Neural cell (in vitro differentiated cells): ENCODE measurements at regions not wholly inside any gene's neighbourhood (a gene's known extent, or its start where the extent isn't known, plus 50 kb on each side); places are given as distances from the start of the nearest gene placed in this dataset.

Experiments used
- H2AFZ ChIP-seq: fragments of 200-600, 300-800 bp; sonication (generic), shearing (Covaris generic); 2 replicates; pipeline ENCODE4 v1.6.0; 2014; ENCODE audit warnings: low read depth, mild to moderate bottlenecking, antibody characterized with exemption, low read length, moderate library complexity
- H3F3A ChIP-seq: fragments of 200-600 bp; shearing (Covaris generic); 2 replicates; pipeline ENCODE4 v1.6.1; 2016; ENCODE audit warnings: mild to moderate bottlenecking, moderate library complexity, mixed read lengths, antibody characterized with exemption, low read length; ENCODE audit not compliant: insufficient read depth, poor library complexity, severe bottlenecking
- H3K27ac ChIP-seq: fragments of 200-600, 300-800 bp; sonication (generic), shearing (Covaris generic); 2 replicates; pipeline ENCODE4 v1.5.1; 2014; ENCODE audit warnings: mild to moderate bottlenecking, low read length, moderate library complexity
- H3K27me3 ChIP-seq: fragments of 300-800, 200-600 bp; sonication (generic), shearing (Covaris generic); 2 replicates; pipeline ENCODE4 v1.6.0; 2014; ENCODE audit warnings: mild to moderate bottlenecking, low read depth, low read length, moderate library complexity; ENCODE audit not compliant: insufficient read depth
- H3K36me3 ChIP-seq: fragments of 300-800, 200-600 bp; sonication (generic), shearing (Covaris generic); 2 replicates; pipeline ENCODE4 v1.5.1; 2014; ENCODE audit warnings: mild to moderate bottlenecking, antibody characterized with exemption, low read length, moderate library complexity; ENCODE audit not compliant: insufficient read depth
- H3K4me2 ChIP-seq: fragments of 300-800, 200-600 bp; sonication (generic), shearing (Covaris generic); 2 replicates; pipeline ENCODE4 v1.6.0; 2014; ENCODE audit warnings: mild to moderate bottlenecking, low read length
- H3K4me3 ChIP-seq: fragments of 300-800, 200-600 bp; sonication (generic), shearing (Covaris generic); 2 replicates; pipeline ENCODE4 v1.5.1; 2014; ENCODE audit warnings: mild to moderate bottlenecking, low read length, moderate library complexity
- H3K79me2 ChIP-seq: fragments of 200-600 bp; shearing (Covaris generic); replicated peaks from 2 replicates; pipeline ENCODE4 v1.6.0; 2014; ENCODE audit warnings: mild to moderate bottlenecking, low read length, moderate library complexity; ENCODE audit not compliant: insufficient read depth
- H3K9ac ChIP-seq: fragments of 300-800, 200-600 bp; sonication (generic), shearing (Covaris generic); 2 replicates; pipeline ENCODE4 v1.6.1; 2016; ENCODE audit warnings: mild to moderate bottlenecking, low read length, mixed read lengths
- H3K9me2 ChIP-seq: fragments of 200-600 bp; shearing (Covaris generic); 2 replicates; pipeline ENCODE4 v1.6.1; 2016; ENCODE audit warnings: mild to moderate bottlenecking, low read length, mixed read lengths; ENCODE audit not compliant: insufficient read depth
- H3K9me3 ChIP-seq: fragments of 200-600, 300-800 bp; sonication (generic), shearing (Covaris generic); 2 replicates; pipeline ENCODE4 v1.6.1; 2016; ENCODE audit warnings: mild to moderate bottlenecking, mixed run types, low read length, moderate library complexity, mixed read lengths
- H4K20me1 ChIP-seq: fragments of 200-600 bp; shearing (Covaris generic); 2 replicates; pipeline ENCODE4 v1.6.1; 2016; ENCODE audit warnings: mild to moderate bottlenecking, mixed run types; ENCODE audit not compliant: insufficient read depth
- EP300 ChIP-seq: fragments of 450-650 bp; conservative IDR thresholded peaks from 2 replicates; pipeline ENCODE4 v1.6.1; 2014; ENCODE audit warnings: antibody characterized with exemption, mild to moderate bottlenecking, moderate library complexity; ENCODE audit not compliant: poor library complexity, severe bottlenecking
- EZH2 ChIP-seq: fragments of 200-600, 300-800 bp; shearing (Covaris generic), sonication (generic); IDR thresholded peaks from 2 replicates; pipeline ENCODE4 v1.6.1; 2014; ENCODE audit warnings: antibody characterized with exemption, low read length, borderline replicate concordance, mild to moderate bottlenecking; ENCODE audit not compliant: insufficient read depth, poor library complexity, severe bottlenecking
- MXI1 ChIP-seq: fragments of 450-650 bp; conservative IDR thresholded peaks from 2 replicates; pipeline ENCODE4 v1.6.1; 2014; ENCODE audit warnings: antibody characterized with exemption, mild to moderate bottlenecking; ENCODE audit not compliant: poor library complexity, severe bottlenecking
- POLR2AphosphoS5 ChIP-seq: IDR thresholded peaks from 2 replicates; pipeline ENCODE4 v1.6.1; 2012
- RAD21 ChIP-seq: fragments of 450-650 bp; conservative IDR thresholded peaks from 2 replicates; pipeline ENCODE4 v1.6.1; 2014; ENCODE audit warnings: antibody characterized with exemption, mild to moderate bottlenecking, moderate library complexity
- SMC3 ChIP-seq: fragments of 450-650 bp; conservative IDR thresholded peaks from 2 replicates; pipeline ENCODE4 v1.6.1; 2014; ENCODE audit warnings: antibody characterized with exemption, mild to moderate bottlenecking, moderate library complexity; ENCODE audit not compliant: poor library complexity
- TAF1 ChIP-seq: IDR thresholded peaks from 2 replicates; pipeline ENCODE4 v1.6.1; 2012; ENCODE audit warnings: low read depth
- TF ChIP-seq, protein P1 (sequence below): IDR thresholded peaks from 2 replicates; pipeline ENCODE4 v1.6.1; 2012; ENCODE audit warnings: borderline replicate concordance
- TF ChIP-seq, protein P2 (sequence below): fragments of 450-650 bp; IDR thresholded peaks from 2 replicates; pipeline ENCODE4 v1.5.1; 2014; ENCODE audit warnings: antibody characterized with exemption, mild to moderate bottlenecking, moderate library complexity; ENCODE audit not compliant: poor library complexity, severe bottlenecking

DNA sequence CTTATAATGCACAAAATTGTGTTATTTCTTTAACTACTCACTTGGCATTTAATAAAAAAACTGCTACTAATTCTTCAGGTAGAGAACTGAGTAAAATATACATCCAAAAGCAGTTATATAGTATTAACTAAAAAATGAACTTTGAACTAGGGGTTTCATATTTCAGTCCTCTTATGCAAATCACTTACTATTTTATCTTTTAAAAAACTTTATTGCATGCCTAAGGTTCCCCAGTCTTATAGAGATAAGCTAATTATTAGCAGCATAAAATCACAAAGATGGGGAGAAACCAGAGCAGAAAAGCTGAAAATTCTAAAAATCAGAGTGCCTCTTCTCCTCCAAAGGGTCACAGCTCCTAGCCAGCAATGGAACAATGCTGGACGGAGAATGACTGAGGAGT is 228.0 kb downstream of the CALCRL start:
- no peaks in the 10 kb centered on the region for H3K9me2 ChIP-seq
- H3K4me3 ChIP-seq: no peak overlapping the region
- no peaks in the 10 kb centered on the region for H3K79me2 ChIP-seq
- H3K9ac ChIP-seq: no peak overlapping the region
- no peaks in the 10 kb centered on the region for H3K27me3 ChIP-seq
- H3K9me3 ChIP-seq: no peaks in the 10 kb centered on the region
- TF ChIP-seq EZH2: no peak
- no peak for TF ChIP-seq POLR2AphosphoS5
- TF ChIP-seq SMC3: no peak
- no peak for TF ChIP-seq MXI1
- no peak for TF ChIP-seq RAD21
- TF ChIP-seq TAF1: no peak
- TF ChIP-seq, protein P1, sequence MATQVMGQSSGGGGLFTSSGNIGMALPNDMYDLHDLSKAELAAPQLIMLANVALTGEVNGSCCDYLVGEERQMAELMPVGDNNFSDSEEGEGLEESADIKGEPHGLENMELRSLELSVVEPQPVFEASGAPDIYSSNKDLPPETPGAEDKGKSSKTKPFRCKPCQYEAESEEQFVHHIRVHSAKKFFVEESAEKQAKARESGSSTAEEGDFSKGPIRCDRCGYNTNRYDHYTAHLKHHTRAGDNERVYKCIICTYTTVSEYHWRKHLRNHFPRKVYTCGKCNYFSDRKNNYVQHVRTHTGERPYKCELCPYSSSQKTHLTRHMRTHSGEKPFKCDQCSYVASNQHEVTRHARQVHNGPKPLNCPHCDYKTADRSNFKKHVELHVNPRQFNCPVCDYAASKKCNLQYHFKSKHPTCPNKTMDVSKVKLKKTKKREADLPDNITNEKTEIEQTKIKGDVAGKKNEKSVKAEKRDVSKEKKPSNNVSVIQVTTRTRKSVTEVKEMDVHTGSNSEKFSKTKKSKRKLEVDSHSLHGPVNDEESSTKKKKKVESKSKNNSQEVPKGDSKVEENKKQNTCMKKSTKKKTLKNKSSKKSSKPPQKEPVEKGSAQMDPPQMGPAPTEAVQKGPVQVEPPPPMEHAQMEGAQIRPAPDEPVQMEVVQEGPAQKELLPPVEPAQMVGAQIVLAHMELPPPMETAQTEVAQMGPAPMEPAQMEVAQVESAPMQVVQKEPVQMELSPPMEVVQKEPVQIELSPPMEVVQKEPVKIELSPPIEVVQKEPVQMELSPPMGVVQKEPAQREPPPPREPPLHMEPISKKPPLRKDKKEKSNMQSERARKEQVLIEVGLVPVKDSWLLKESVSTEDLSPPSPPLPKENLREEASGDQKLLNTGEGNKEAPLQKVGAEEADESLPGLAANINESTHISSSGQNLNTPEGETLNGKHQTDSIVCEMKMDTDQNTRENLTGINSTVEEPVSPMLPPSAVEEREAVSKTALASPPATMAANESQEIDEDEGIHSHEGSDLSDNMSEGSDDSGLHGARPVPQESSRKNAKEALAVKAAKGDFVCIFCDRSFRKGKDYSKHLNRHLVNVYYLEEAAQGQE: no peak
- TF ChIP-seq, protein P2, sequence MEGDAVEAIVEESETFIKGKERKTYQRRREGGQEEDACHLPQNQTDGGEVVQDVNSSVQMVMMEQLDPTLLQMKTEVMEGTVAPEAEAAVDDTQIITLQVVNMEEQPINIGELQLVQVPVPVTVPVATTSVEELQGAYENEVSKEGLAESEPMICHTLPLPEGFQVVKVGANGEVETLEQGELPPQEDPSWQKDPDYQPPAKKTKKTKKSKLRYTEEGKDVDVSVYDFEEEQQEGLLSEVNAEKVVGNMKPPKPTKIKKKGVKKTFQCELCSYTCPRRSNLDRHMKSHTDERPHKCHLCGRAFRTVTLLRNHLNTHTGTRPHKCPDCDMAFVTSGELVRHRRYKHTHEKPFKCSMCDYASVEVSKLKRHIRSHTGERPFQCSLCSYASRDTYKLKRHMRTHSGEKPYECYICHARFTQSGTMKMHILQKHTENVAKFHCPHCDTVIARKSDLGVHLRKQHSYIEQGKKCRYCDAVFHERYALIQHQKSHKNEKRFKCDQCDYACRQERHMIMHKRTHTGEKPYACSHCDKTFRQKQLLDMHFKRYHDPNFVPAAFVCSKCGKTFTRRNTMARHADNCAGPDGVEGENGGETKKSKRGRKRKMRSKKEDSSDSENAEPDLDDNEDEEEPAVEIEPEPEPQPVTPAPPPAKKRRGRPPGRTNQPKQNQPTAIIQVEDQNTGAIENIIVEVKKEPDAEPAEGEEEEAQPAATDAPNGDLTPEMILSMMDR: no peak
- TF ChIP-seq EP300: no peak
- H3K36me3 ChIP-seq: no peaks in the 10 kb centered on the region
- no peaks in the 10 kb centered on the region for H4K20me1 ChIP-seq
- no peak overlapping the region for H3K27ac ChIP-seq
- no peak overlapping the region for H3K4me2 ChIP-seq
- no peaks in the 10 kb centered on the region for H3F3A ChIP-seq
- no peak overlapping the region for H2AFZ ChIP-seq

DNA sequence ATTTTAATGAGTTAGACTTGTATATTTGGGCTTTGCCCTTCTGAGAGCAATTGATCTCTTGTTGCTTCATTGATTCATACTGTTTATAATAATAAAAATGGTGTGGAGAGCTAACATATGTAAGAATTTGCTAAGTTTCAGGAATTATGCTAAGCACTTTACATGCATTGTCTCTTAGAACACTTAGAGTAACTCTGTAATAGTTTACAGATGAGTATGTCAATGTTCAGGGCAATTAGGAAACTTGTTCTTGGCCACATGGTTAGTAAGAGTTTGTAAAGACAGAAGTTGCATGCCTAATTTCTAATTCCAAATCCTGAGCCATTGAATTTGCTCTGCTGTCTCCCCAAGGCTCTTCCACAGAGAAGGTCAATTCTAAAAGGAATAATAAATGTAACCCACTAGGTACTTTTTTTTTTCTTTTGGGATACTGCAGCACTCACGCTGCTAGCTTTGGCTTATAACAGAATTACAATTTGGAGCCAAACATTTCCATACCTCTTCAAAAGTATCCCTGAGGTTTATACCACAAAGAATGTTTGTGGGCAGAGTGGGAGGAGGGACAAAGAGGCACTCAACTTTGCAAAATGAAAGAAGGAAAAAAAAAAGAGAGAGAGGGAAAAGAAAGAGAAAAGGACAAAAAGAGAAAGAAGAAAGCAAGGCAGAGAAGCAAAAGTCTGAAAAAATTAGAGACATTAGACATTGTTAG is 232.4 kb downstream of the CALCRL start:
- H3K27ac ChIP-seq: no peak overlapping the region
- H3K27me3 ChIP-seq: no peaks in the 10 kb centered on the region
- no peaks in the 10 kb centered on the region for H3K9me3 ChIP-seq
- H3K4me3 ChIP-seq: no peak overlapping the region
- no peaks in the 10 kb centered on the region for H4K20me1 ChIP-seq
- H3K9ac ChIP-seq: no peak overlapping the region
- no peak overlapping the region for H2AFZ ChIP-seq
- H3F3A ChIP-seq: no peaks in the 10 kb centered on the region
- no peaks in the 10 kb centered on the region for H3K36me3 ChIP-seq
- TF ChIP-seq EP300: no peak
- TF ChIP-seq SMC3: no peak
- no peak for TF ChIP-seq POLR2AphosphoS5
- TF ChIP-seq MXI1: no peak
- TF ChIP-seq RAD21: no peak
- TF ChIP-seq EZH2: no peak
- TF ChIP-seq, protein P1: no peak
- no peak for TF ChIP-seq TAF1
- TF ChIP-seq, protein P2: no peak
- H3K9me2 ChIP-seq: no peaks in the 10 kb centered on the region
- no peak overlapping the region for H3K4me2 ChIP-seq
- no peaks in the 10 kb centered on the region for H3K79me2 ChIP-seq
